ENCODE measurements at regions not wholly inside any gene's neighbourhood (a gene's known extent, or its start where the extent isn't known, plus 50 kb on each side); places are given as distances from the start of the nearest gene placed in this dataset.

DNA sequence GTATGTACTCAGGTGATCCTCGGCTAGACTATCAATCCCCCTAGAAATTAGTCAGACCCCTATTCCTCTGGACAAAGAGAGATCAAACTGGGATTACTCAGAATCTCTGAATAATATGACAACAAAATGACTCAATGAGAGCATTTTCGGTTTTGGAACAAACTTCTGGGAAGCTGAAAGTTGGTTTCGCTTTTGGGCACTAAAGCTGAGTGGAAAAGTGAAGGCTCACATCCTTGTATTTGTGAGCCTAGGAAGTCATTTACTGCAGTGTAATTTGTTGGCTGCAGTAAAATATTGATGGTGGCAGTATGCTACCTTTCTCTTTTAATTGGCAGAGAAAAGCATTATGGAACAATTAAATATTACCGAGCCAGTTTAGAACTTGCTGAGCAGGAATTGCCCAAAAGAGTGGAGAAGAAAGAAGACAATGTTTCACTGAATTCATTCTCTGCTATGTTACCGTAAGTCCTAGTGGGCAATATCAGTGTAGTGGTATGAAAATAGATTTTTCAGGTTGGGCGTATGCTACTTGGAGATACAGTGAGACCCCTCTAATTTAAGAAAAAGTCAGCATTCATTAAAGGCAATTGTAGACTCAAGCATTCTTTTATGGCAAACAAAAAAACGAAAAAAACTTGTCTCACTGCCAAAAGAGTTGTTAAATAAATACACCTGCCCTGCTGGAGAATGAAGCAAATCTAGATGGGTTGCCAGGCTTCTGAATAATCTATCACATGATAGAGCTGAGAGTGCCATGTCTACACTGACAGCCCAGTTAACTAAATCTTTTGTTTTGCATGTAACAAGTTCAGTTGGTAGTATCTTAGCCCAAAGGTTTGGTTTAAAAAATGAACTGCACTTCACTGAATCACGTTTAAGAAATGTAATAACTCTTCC is 69.6 kb downstream of the AGTR2 start:
- TF ChIP-seq, protein P1, sequence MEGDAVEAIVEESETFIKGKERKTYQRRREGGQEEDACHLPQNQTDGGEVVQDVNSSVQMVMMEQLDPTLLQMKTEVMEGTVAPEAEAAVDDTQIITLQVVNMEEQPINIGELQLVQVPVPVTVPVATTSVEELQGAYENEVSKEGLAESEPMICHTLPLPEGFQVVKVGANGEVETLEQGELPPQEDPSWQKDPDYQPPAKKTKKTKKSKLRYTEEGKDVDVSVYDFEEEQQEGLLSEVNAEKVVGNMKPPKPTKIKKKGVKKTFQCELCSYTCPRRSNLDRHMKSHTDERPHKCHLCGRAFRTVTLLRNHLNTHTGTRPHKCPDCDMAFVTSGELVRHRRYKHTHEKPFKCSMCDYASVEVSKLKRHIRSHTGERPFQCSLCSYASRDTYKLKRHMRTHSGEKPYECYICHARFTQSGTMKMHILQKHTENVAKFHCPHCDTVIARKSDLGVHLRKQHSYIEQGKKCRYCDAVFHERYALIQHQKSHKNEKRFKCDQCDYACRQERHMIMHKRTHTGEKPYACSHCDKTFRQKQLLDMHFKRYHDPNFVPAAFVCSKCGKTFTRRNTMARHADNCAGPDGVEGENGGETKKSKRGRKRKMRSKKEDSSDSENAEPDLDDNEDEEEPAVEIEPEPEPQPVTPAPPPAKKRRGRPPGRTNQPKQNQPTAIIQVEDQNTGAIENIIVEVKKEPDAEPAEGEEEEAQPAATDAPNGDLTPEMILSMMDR (optimal IDR thresholded peaks at IDR 0.05 in 1 of 3, IDR thresholded peaks at IDR 0.05 in 1 of 3, conservative IDR thresholded peaks at IDR 0.05 in 1 of 3; ENCODE audit: extremely low read depth in 1 of 3, insufficient read depth in 2 of 3, low read length in 3 of 3) = no peak
- TF ChIP-seq EZH2 (IDR thresholded peaks at IDR 0.05; ENCODE audit: low read length) = no peak
